ENCODE measurements at regions not wholly inside any gene's neighbourhood (a gene's known extent, or its start where the extent isn't known, plus 50 kb on each side); places are given as distances from the start of the nearest gene placed in this dataset.

GRCh38 chr11:110874437-110875030, 162.3 kb upstream of the ARHGAP20 start:
- Histone ChIP-seq H3K27ac (ENCODE audit: low read length) (no peak overlapping the region), H3K36me3 (ENCODE audit: control insufficient read depth, insufficient read depth, low read length) (no peaks in the 10 kb centered on the region), H3K4me1 (ENCODE audit: control insufficient read depth, insufficient read depth, low read length) (no peaks in the 10 kb centered on the region), H3K9me3 (ENCODE audit: control insufficient read depth, insufficient read depth, low read depth, low read length) (no peaks in the 10 kb centered on the region), H3K27me3 (ENCODE audit: control insufficient read depth, insufficient read depth, low read length) (no peaks in the 10 kb centered on the region), H3K4me3 (ENCODE audit: low read depth in 2 of 2, low read length in 2 of 2) (no peak overlapping the region)
- ATAC-seq (no peak), DNase-seq (ENCODE audit: low read depth, low spot score) (no peak)
- TF ChIP-seq SIN3A (IDR thresholded peaks at IDR 0.05; ENCODE audit: borderline replicate concordance, insufficient read depth, low read depth, low read length) (no peak), TCF7L2 (IDR thresholded peaks at IDR 0.05; ENCODE audit: low read depth, low read length) (no peak), CTCF (IDR thresholded peaks at IDR 0.05) (no peak), POLR2AphosphoS5 (IDR thresholded peaks at IDR 0.05; ENCODE audit: low read depth, low read length) (no peak), REST (IDR thresholded peaks at IDR 0.05; ENCODE audit: insufficient read depth in 1 of 2, low read depth in 2 of 2, low read length in 1 of 2) (no peak)
- intact Hi-C loops (cut with micrococcal nuclease; ENCODE audit: unreplicated experiment): no loop called here
- ChIA-PET POLR2A (no interaction called here), CTCF (no interaction called here)
- in situ Hi-C loops (cut with HindIII; ENCODE audit: low pct_unique_long_range_greater_than_20kb, low sequenced_read_pairs): no loop called here
- no TSS peak for BruUV-seq (replicated peaks)

- no peaks in the 10 kb centered on the region for H3K27me3 ChIP-seq (ENCODE audit: control insufficient read depth, insufficient read depth, low read length)
- TF ChIP-seq POLR2AphosphoS5 (IDR thresholded peaks at IDR 0.05; ENCODE audit: low read depth, low read length): no peak
- TF ChIP-seq SIN3A (IDR thresholded peaks at IDR 0.05; ENCODE audit: borderline replicate concordance, insufficient read depth, low read depth, low read length): no peak
- no peak for TF ChIP-seq CTCF (IDR thresholded peaks at IDR 0.05)
- no peak for TF ChIP-seq REST (IDR thresholded peaks at IDR 0.05; ENCODE audit: insufficient read depth in 1 of 2, low read depth in 2 of 2, low read length in 1 of 2)
- TF ChIP-seq TCF7L2 (IDR thresholded peaks at IDR 0.05; ENCODE audit: low read depth, low read length): no peak
- H3K4me3 ChIP-seq (ENCODE audit: low read depth in 2 of 2, low read length in 2 of 2): no peak overlapping the region
- in situ Hi-C loops (cut with HindIII; ENCODE audit: low pct_unique_long_range_greater_than_20kb, low sequenced_read_pairs) (no loop called here), intact Hi-C loops (cut with micrococcal nuclease; ENCODE audit: unreplicated experiment) (no loop called here)
- H3K4me1 ChIP-seq (ENCODE audit: control insufficient read depth, insufficient read depth, low read length): no peaks in the 10 kb centered on the region
- BruUV-seq (replicated peaks): no TSS peak
- H3K27ac ChIP-seq (ENCODE audit: low read length): no peak overlapping the region
- ATAC-seq (no peak), DNase-seq (ENCODE audit: low read depth, low spot score) (no peak)
- H3K9me3 ChIP-seq (ENCODE audit: control insufficient read depth, insufficient read depth, low read depth, low read length): no peaks in the 10 kb centered on the region
- POLR2A ChIA-PET: no interaction called here
- H3K36me3 ChIP-seq (ENCODE audit: control insufficient read depth, insufficient read depth, low read length): no peaks in the 10 kb centered on the region
- CTCF ChIA-PET: no interaction called here
Measured at GRCh38 chr11:110873975-110874374, 161.7 kb upstream of the ARHGAP20 start.
